Panc1 (cell line): ENCODE measurements at regions not wholly inside any gene's neighbourhood (a gene's known extent, or its start where the extent isn't known, plus 50 kb on each side); places are given as distances from the start of the nearest gene placed in this dataset.

Source experiments
- ATAC-seq: fragments of 200-7000 bp; cut with Tn5 transposase; 2 replicates; pipeline ENCODE4 v1.9.1; 2020; ENCODE audit warnings: mild to moderate bottlenecking, moderate library complexity
- BruUV-seq: library from RNA; stranded (reverse); fragments of 400-500 nt; replicated peaks from 2 replicates; lab custom pipeline; 2021; lab: Mats Ljungman, UMichigan
- CTCF ChIA-PET: fragments of 300-600 bp; sonication (Branson Sonifier 250); formaldehyde crosslinking; loops from one replicate; lab custom pipeline; 2022; ENCODE audit warnings: antibody characterized with exemption; lab: Charles Lee
- POLR2A ChIA-PET: fragments of 300-600 bp; sonication (Branson Sonifier 250); formaldehyde crosslinking; loops from one replicate; lab custom pipeline; 2022; ENCODE audit warnings: antibody characterized with exemption; lab: Charles Lee
- DNase-seq: peaks from one replicate; pipeline ENCODE4 v3.0.0-alpha.2; 2010; ENCODE audit warnings: low read depth, low spot score
- H3K27ac ChIP-seq: 2 replicates; pipeline ENCODE4 v1.5.1; 2011; ENCODE audit warnings: mild to moderate bottlenecking, low read length, inconsistent platforms
- H3K27me3 ChIP-seq: fragments of 200-500 bp; sonication (Bioruptor generic); 2 replicates; pipeline ENCODE4 v1.6.0; 2014; ENCODE audit warnings: low read length, inconsistent platforms; ENCODE audit not compliant: control insufficient read depth, insufficient read depth
- H3K36me3 ChIP-seq: fragments of 200-500 bp; sonication (Bioruptor generic); 2 replicates; pipeline ENCODE4 v1.5.1; 2014; ENCODE audit warnings: inconsistent platforms, mild to moderate bottlenecking, low read length, moderate library complexity; ENCODE audit not compliant: control insufficient read depth, insufficient read depth
- H3K4me1 ChIP-seq: 2 replicates; pipeline ENCODE4 v1.5.1; 2011; ENCODE audit warnings: inconsistent platforms, mild to moderate bottlenecking, low read length, moderate library complexity; ENCODE audit not compliant: control insufficient read depth, insufficient read depth
- H3K4me3 ChIP-seq, 2 experiments: 2 replicates each; pipeline ENCODE4 v1.5.1; 2011 to 2012; ENCODE audit warnings: low read depth in 2 of 2, low read length in 2 of 2, mild to moderate bottlenecking in 2 of 2, inconsistent platforms in 1 of 2, moderate library complexity in 1 of 2
- H3K9me3 ChIP-seq: fragments of 200-500 bp; sonication (Bioruptor generic); 2 replicates; pipeline ENCODE4 v1.5.1; 2014; ENCODE audit warnings: low read depth, mild to moderate bottlenecking, inconsistent platforms, low read length, moderate library complexity; ENCODE audit not compliant: control insufficient read depth, insufficient read depth
- CTCF ChIP-seq: fragments of 450-650 bp; IDR thresholded peaks from 2 replicates; pipeline ENCODE4 v1.5.1; 2017; ENCODE audit warnings: mild to moderate bottlenecking
- POLR2AphosphoS5 ChIP-seq: IDR thresholded peaks from 2 replicates; pipeline ENCODE4 v1.6.1; 2012; ENCODE audit warnings: mild to moderate bottlenecking, low read depth, low read length, moderate library complexity
- SIN3A ChIP-seq: IDR thresholded peaks from 2 replicates; pipeline ENCODE4 v1.6.1; 2012; ENCODE audit warnings: low read depth, mild to moderate bottlenecking, low read length, moderate library complexity, borderline replicate concordance; ENCODE audit not compliant: insufficient read depth
- TCF7L2 ChIP-seq: IDR thresholded peaks from 2 replicates; pipeline ENCODE4 v1.6.1; 2011; ENCODE audit warnings: mild to moderate bottlenecking, low read depth, low read length, inconsistent platforms
- in situ Hi-C: cut with HindIII; loops from 2 replicates; pipeline ENCODE4 v1.10.0; 2016; ENCODE audit warnings: low sequenced_read_pairs, low pct_unique_long_range_greater_than_20kb
- intact Hi-C: fragments of 100-400 bp; cut with micrococcal nuclease; formaldehyde crosslinking; loops from one replicate; pipeline ENCODE4 v1.10.0; 2022; ENCODE audit not compliant: unreplicated experiment
- TF ChIP-seq, protein P1 (sequence below), 2 experiments: IDR thresholded peaks; 2 replicates each; pipeline ENCODE4 v1.6.1; 2011 to 2012; ENCODE audit warnings: low read depth in 2 of 2, control low read depth in 1 of 2, low read length in 1 of 2, mild to moderate bottlenecking in 1 of 2, moderate library complexity in 1 of 2; ENCODE audit not compliant: insufficient read depth in 1 of 2

- Histone ChIP-seq H3K36me3 (no peaks in the 10 kb centered on the region), H3K27ac (no peak overlapping the region), H3K4me3 (no peak overlapping the region), H3K9me3 (no peaks in the 10 kb centered on the region), H3K27me3 (no peaks in the 10 kb centered on the region), H3K4me1 (no peaks in the 10 kb centered on the region)
- no TSS peak for BruUV-seq
- no peak for TF ChIP-seq POLR2AphosphoS5
- TF ChIP-seq SIN3A: no peak
- TF ChIP-seq, protein P1, sequence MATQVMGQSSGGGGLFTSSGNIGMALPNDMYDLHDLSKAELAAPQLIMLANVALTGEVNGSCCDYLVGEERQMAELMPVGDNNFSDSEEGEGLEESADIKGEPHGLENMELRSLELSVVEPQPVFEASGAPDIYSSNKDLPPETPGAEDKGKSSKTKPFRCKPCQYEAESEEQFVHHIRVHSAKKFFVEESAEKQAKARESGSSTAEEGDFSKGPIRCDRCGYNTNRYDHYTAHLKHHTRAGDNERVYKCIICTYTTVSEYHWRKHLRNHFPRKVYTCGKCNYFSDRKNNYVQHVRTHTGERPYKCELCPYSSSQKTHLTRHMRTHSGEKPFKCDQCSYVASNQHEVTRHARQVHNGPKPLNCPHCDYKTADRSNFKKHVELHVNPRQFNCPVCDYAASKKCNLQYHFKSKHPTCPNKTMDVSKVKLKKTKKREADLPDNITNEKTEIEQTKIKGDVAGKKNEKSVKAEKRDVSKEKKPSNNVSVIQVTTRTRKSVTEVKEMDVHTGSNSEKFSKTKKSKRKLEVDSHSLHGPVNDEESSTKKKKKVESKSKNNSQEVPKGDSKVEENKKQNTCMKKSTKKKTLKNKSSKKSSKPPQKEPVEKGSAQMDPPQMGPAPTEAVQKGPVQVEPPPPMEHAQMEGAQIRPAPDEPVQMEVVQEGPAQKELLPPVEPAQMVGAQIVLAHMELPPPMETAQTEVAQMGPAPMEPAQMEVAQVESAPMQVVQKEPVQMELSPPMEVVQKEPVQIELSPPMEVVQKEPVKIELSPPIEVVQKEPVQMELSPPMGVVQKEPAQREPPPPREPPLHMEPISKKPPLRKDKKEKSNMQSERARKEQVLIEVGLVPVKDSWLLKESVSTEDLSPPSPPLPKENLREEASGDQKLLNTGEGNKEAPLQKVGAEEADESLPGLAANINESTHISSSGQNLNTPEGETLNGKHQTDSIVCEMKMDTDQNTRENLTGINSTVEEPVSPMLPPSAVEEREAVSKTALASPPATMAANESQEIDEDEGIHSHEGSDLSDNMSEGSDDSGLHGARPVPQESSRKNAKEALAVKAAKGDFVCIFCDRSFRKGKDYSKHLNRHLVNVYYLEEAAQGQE (IDR thresholded peaks at IDR 0.05; ENCODE audit: insufficient read depth in 1 of 2, low read depth in 2 of 2, low read length in 1 of 2): no peak
- TF ChIP-seq TCF7L2: no peak
- no peak for TF ChIP-seq CTCF
- CTCF ChIA-PET: no interaction called here
- DNase-seq (no peak), ATAC-seq (no peak)
- POLR2A ChIA-PET: no interaction called here
- intact Hi-C loops (no loop called here), in situ Hi-C loops (no loop called here)
Observed at GRCh38 chr4:138408758-138409157, 166.6 kb upstream of the SLC7A11 start.

DNA sequence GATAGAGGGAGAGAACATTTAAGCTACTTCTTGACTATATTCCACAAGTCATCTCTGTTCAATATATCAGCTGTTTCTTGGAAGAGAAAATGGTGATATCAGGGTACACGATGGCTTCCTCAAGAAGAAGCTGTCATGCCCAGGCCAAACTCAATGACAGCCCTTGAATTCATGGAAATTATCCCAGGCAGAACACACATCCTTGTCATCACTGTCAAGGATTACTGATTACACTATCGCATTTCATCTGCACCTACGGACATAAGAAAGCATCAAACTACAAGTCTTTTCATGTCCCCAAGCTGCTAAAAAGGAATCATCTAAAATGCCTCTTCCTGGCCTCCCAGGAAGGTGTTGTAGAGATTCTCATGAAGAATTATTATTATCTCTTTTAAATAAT is 165.2 kb upstream of the SLC7A11 start:
- no peak for DNase-seq
- ChIA-PET POLR2A (no interaction called here), CTCF (no interaction called here)
- TF ChIP-seq, protein P1 (IDR thresholded peaks at IDR 0.05; ENCODE audit: insufficient read depth in 1 of 2, low read depth in 2 of 2, low read length in 1 of 2): no peak
- TF ChIP-seq SIN3A (no peak), TCF7L2 (no peak), CTCF (no peak), POLR2AphosphoS5 (no peak)
- H3K27me3 ChIP-seq: no peaks in the 10 kb centered on the region
- H3K4me1 ChIP-seq: no peaks in the 10 kb centered on the region
- BruUV-seq: no TSS peak
- no peak overlapping the region for H3K4me3 ChIP-seq
- H3K27ac ChIP-seq: no peak overlapping the region
- H3K36me3 ChIP-seq: no peaks in the 10 kb centered on the region
- intact Hi-C loops: no loop called here
- no peak for ATAC-seq
- in situ Hi-C loops: no loop called here
- H3K9me3 ChIP-seq: no peaks in the 10 kb centered on the region
